KMS-11 (cell line): ENCODE measurements at regions not wholly inside any gene's neighbourhood (a gene's known extent, or its start where the extent isn't known, plus 50 kb on each side); places are given as distances from the start of the nearest gene placed in this dataset.
A peak's percentile ranks its signal among the peaks of the same experiment; 100 is the strongest.

Experiments
- H2AFZ ChIP-seq: fragments of 200-600 bp; sonication (generic); 2 replicates; pipeline ENCODE4 v1.6.1; 2016; ENCODE audit warnings: antibody characterized with exemption, mixed run types, low read depth
- H3K27ac ChIP-seq: fragments of 200-600 bp; sonication (generic); 2 replicates; pipeline ENCODE4 v1.6.1; 2016; ENCODE audit warnings: mild to moderate bottlenecking, mixed run types
- H3K27me3 ChIP-seq: fragments of 200-600 bp; sonication (generic); 2 replicates; pipeline ENCODE4 v1.6.1; 2017; ENCODE audit warnings: mild to moderate bottlenecking, low read depth, mixed run types, moderate library complexity; ENCODE audit not compliant: insufficient read depth
- H3K36me3 ChIP-seq: fragments of 200-600 bp; sonication (generic); 2 replicates; pipeline ENCODE4 v1.6.1; 2017; ENCODE audit warnings: mild to moderate bottlenecking, mixed run types; ENCODE audit not compliant: insufficient read depth
- H3K4me1 ChIP-seq: fragments of 200-600 bp; sonication (generic); 2 replicates; pipeline ENCODE4 v1.6.1; 2016; ENCODE audit warnings: mild to moderate bottlenecking, low read depth, mixed run types; ENCODE audit not compliant: poor library complexity, severe bottlenecking
- H3K4me2 ChIP-seq: fragments of 200-600 bp; sonication (generic); 2 replicates; pipeline ENCODE4 v1.7.0; 2016; ENCODE audit warnings: mild to moderate bottlenecking, mixed run types
- H3K4me3 ChIP-seq: fragments of 200-600 bp; sonication (generic); IDR thresholded peaks from 2 replicates; pipeline ENCODE4 v1.6.1; 2017; ENCODE audit warnings: low read depth, low read length, mixed read lengths; ENCODE audit not compliant: insufficient read depth
- H3K79me2 ChIP-seq: fragments of 200-600 bp; sonication (generic); 2 replicates; pipeline ENCODE4 v1.6.1; 2016; ENCODE audit warnings: low read depth, mixed run types; ENCODE audit not compliant: insufficient read depth
- H3K9ac ChIP-seq: fragments of 200-600 bp; sonication (generic); 2 replicates; pipeline ENCODE4 v1.6.1; 2016; ENCODE audit warnings: mild to moderate bottlenecking, mixed run types
- H4K20me1 ChIP-seq: fragments of 200-600 bp; sonication (generic); 2 replicates; pipeline ENCODE4 v1.6.1; 2016; ENCODE audit warnings: mild to moderate bottlenecking, mixed run types; ENCODE audit not compliant: insufficient read depth
- TF ChIP-seq, protein P1 (sequence below): fragments of 200-600 bp; sonication (generic); conservative IDR thresholded peaks from 2 replicates; pipeline ENCODE4 v1.6.1; 2017; ENCODE audit warnings: low read depth, mild to moderate bottlenecking, antibody characterized with exemption, low read length, moderate library complexity, mixed read lengths

DNA sequence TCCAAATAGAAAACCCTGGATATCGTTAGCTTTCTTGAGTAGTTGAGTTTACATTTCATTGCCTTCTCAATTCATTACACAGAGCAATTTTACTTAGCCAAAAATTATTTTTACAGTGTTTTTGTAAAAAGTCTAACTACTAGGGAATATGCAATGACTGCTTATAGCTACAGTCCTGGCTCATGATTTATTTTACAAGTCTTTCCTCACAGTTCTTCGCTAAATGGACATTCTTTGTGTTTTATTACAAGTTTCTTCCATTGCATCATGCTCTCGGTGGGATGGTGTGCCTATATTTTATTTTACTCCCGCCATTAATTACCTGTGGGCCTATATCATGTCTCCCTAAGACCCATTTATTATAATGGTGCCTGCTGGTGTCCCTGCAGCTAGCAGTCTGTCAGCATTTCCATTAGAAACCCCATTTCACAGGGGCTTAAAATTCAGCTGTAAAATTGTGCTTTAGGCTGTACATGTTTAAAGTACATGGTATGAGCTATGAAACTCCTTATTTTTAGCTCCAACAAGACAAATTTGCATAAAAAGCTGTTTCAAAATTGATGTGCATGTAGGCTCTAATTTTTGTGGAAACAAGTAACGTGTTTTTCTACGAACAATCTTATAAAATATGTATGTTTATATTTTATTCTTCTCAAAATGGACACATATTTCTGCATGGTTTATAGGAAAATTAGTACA lies 227.4 kb downstream of the SLC7A11 start:
- Histone ChIP-seq H3K36me3 (no peaks in the 10 kb centered on the region), H3K27me3 (no peaks in the 10 kb centered on the region), H2AFZ (no peak overlapping the region), H3K9ac (no peak overlapping the region), H3K4me2 (no peak overlapping the region), H3K27ac (no peak overlapping the region), H3K79me2 (no peaks in the 10 kb centered on the region), H3K4me3 (no peak overlapping the region), H4K20me1 (no peaks in the 10 kb centered on the region), H3K4me1 (no peaks in the 10 kb centered on the region)
- TF ChIP-seq, protein P1, sequence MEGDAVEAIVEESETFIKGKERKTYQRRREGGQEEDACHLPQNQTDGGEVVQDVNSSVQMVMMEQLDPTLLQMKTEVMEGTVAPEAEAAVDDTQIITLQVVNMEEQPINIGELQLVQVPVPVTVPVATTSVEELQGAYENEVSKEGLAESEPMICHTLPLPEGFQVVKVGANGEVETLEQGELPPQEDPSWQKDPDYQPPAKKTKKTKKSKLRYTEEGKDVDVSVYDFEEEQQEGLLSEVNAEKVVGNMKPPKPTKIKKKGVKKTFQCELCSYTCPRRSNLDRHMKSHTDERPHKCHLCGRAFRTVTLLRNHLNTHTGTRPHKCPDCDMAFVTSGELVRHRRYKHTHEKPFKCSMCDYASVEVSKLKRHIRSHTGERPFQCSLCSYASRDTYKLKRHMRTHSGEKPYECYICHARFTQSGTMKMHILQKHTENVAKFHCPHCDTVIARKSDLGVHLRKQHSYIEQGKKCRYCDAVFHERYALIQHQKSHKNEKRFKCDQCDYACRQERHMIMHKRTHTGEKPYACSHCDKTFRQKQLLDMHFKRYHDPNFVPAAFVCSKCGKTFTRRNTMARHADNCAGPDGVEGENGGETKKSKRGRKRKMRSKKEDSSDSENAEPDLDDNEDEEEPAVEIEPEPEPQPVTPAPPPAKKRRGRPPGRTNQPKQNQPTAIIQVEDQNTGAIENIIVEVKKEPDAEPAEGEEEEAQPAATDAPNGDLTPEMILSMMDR: no peak

DNA sequence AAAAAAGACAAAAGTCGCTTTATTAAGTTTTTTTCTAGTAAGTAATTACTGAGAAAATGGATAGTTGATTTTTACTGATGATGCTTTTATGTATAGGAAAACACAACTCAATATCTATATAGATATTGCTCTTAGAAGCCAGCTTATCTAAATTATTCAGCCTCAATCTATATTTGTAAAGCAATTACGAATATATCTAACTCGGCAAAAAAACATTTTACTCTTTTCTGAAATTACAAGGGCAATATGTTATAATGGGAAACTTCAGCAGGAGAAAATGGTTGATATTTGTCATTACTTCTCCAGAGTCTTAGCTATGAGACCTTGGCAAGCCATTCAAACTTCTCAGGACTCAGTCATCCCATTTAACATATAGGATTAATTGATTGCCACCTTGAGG lies 228.5 kb downstream of the SLC7A11 start:
- H3K4me3 ChIP-seq: no peak overlapping the region
- H3K4me1 ChIP-seq: no peaks in the 10 kb centered on the region
- no peaks in the 10 kb centered on the region for H4K20me1 ChIP-seq
- no peak overlapping the region for H3K27ac ChIP-seq
- no peaks in the 10 kb centered on the region for H3K27me3 ChIP-seq
- no peaks in the 10 kb centered on the region for H3K36me3 ChIP-seq
- H3K4me2 ChIP-seq: no peak overlapping the region
- no peaks in the 10 kb centered on the region for H3K79me2 ChIP-seq
- no peak overlapping the region for H3K9ac ChIP-seq
- H2AFZ ChIP-seq: no peak overlapping the region
- TF ChIP-seq, protein P1: no peak

DNA sequence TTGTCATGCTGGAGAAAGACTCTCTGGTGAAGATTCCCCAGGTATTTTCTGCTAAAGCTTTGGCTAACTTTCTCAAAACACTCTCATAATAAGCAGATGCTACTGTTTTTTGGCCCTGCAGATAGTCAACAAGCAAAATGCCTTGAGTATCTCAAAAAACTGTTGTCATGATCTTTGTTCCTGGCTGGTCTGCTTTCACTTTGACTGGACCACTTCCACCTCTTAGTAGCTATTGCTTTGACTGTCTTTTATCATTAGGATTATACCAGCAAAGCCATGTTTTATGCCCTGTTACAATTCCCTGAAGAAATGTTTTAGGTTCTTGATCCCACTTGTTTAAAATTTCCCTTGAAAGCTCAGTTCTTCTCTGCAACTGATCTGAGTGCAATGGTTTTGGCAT lies 231.5 kb downstream of the SLC7A11 start:
- Histone ChIP-seq H3K9ac (no peak overlapping the region), H3K4me2 (no peak overlapping the region), H3K27ac (no peak overlapping the region), H3K4me3 (no peak overlapping the region), H3K79me2 (no peaks in the 10 kb centered on the region), H3K27me3 (no peaks in the 10 kb centered on the region), H4K20me1 (no peaks in the 10 kb centered on the region), H3K4me1 (no peaks in the 10 kb centered on the region), H2AFZ (no peak overlapping the region), H3K36me3 (no peaks in the 10 kb centered on the region)
- TF ChIP-seq, protein P1: no peak

DNA sequence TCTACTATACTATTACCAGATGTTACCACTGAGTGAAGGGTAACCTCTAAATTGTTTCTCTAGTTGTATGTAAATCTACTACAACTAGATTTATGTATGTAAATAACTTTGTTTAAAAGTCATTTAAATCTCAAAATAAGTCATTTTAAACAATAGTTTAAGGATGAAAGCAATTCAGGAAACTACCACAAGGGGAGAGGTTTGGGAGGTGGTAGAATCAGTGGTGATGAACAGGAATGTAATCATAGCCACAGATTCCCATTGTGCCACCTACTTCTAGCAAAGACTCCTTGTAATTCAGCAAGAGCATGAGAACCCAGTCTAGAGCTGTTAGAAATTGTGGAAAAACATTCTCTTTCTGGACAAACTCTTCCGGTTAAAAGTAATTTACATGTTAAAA lies 234.6 kb downstream of the SLC7A11 start:
- H2AFZ ChIP-seq: no peak overlapping the region
- no peak overlapping the region for H3K4me2 ChIP-seq
- no peaks in the 10 kb centered on the region for H3K79me2 ChIP-seq
- TF ChIP-seq, protein P1: peak; percentile 22; the same call in 1 of the 2 replicates
- H4K20me1 ChIP-seq: no peaks in the 10 kb centered on the region
- H3K4me1 ChIP-seq: no peaks in the 10 kb centered on the region
- H3K4me3 ChIP-seq: no peak overlapping the region
- no peak overlapping the region for H3K27ac ChIP-seq
- H3K27me3 ChIP-seq: no peaks in the 10 kb centered on the region
- no peaks in the 10 kb centered on the region for H3K36me3 ChIP-seq
- H3K9ac ChIP-seq: no peak overlapping the region
